AG04449 (cell line): ENCODE measurements at regions not wholly inside any gene's neighbourhood (a gene's known extent, or its start where the extent isn't known, plus 50 kb on each side); places are given as distances from the start of the nearest gene placed in this dataset.
A peak's percentile ranks its signal among the peaks of the same experiment; 100 is the strongest.

Experiments used
- CTCF ChIA-PET: fragments of 350-600 bp; formaldehyde crosslinking; extraction: SDS; loops from one replicate; lab custom pipeline; 2021; ENCODE audit warnings: antibody characterized with exemption; lab: Yijun Ruan, JAX
- POLR2A ChIA-PET: fragments of 400-600, 350-600 bp; formaldehyde crosslinking; extraction: SDS; loops from one replicate; lab custom pipeline; 2020; ENCODE audit warnings: antibody characterized with exemption, inconsistent platforms; lab: Yijun Ruan, JAX
- DNase-seq: peaks from one replicate; pipeline ENCODE4 v3.0.0-alpha.2; 2010; ENCODE audit warnings: low read depth, low spot score
- H3K4me3 ChIP-seq: 2 replicates; pipeline ENCODE4 v1.5.1; 2011; ENCODE audit warnings: low read depth, mild to moderate bottlenecking, control low read depth, low read length
- TF ChIP-seq, protein P1 (sequence below): IDR thresholded peaks from one replicate; pipeline ENCODE4 v1.5.1; 2011; ENCODE audit warnings: mild to moderate bottlenecking, moderate library complexity, low read length, control low read depth, inconsistent platforms; ENCODE audit not compliant: insufficient read depth; ENCODE audit errors: missing control alignments

DNA sequence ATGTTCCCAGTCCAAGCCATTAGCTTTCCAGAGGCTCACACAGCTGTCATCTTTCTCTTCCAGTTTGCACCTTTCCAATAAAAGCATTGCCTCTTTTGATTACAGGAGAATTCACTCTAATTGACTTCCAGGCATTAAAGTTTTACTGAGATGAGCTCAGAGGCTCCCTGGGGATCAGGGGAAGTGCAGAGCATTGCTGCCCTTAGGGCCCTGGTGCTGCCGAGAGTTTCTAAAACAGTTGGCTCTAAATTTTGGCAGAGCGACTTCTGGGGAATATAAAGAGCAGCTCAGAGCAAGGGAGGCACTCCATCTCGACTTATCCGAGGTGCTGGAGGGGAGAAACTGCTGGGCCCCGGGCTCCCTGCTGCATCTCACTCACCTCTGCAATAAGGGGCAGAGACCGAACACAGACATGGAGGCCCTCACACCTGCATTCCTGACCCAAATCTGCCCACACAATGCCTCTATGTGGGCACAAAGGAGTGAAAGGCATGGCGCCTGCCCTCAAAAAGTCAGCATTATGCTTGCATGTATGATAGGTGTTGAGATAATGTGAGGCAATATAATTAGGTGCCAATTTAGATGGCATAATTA, 61.7 kb downstream of the SCN11A start:
- no peak for DNase-seq

DNA sequence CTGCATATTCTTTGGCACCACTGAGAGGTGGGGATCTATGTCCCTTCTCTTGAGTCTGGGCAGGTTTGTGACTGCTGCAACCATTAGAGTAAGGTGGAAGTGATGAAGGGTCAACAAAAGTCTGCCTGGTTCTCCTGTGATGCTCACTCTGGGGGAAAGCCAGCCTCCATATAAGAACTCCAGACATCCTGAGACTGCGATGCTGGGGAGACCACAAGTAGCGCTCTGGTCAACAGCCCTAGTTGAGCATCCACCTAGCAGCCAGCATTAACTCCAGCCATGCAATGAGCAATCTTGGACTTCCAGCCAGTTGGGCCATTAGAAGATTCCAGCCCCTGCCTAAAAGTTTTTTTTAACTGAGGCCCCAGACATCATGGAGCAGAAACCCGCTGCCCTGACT, 62.8 kb downstream of the SCN11A start:
- POLR2A ChIA-PET = no interaction called here
- H3K4me3 ChIP-seq = no peak overlapping the region
- CTCF ChIA-PET = interaction anchor here (3.0 kb wide), 1 partner anchor 11 kb away, joined by 18 read pairs; no protein-coding TSS in a partner anchor
- TF ChIP-seq, protein P1, sequence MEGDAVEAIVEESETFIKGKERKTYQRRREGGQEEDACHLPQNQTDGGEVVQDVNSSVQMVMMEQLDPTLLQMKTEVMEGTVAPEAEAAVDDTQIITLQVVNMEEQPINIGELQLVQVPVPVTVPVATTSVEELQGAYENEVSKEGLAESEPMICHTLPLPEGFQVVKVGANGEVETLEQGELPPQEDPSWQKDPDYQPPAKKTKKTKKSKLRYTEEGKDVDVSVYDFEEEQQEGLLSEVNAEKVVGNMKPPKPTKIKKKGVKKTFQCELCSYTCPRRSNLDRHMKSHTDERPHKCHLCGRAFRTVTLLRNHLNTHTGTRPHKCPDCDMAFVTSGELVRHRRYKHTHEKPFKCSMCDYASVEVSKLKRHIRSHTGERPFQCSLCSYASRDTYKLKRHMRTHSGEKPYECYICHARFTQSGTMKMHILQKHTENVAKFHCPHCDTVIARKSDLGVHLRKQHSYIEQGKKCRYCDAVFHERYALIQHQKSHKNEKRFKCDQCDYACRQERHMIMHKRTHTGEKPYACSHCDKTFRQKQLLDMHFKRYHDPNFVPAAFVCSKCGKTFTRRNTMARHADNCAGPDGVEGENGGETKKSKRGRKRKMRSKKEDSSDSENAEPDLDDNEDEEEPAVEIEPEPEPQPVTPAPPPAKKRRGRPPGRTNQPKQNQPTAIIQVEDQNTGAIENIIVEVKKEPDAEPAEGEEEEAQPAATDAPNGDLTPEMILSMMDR = no peak
- DNase-seq = no peak

More for the DNA sequence above, 61.7 kb downstream of the SCN11A start:
- POLR2A ChIA-PET = no interaction called here
- TF ChIP-seq, protein P1 = no peak
- CTCF ChIA-PET = interaction anchor here (3.1 kb wide), 1 partner anchor 10 kb away, joined by 19 read pairs; no protein-coding TSS in a partner anchor
- no peak overlapping the region for H3K4me3 ChIP-seq

DNA sequence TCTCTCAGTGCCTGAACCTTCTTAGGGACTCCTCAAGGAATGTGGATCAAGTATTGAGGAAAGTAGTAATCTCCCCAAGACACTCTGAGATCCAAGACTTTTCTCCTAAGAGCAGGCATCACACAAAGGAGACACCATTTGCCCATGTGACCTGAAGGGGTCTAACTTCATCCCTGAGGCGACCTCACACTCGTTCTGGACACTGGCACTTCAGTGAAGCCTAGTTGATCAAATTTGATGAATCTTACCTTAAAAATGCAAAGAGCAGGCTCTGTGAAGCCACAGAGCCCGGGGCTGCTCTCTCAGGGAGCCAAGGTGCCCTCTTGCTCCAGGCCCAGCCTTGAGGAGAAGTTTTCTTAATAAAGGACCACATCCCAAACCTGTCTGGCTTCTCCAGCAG, 64.3 kb downstream of the SCN11A start:
- ChIA-PET CTCF (interaction anchor here (3.0 kb wide), 1 partner anchor 12 kb away, joined by 18 read pairs; no protein-coding TSS in a partner anchor), POLR2A (no interaction called here)
- no peak for DNase-seq
- TF ChIP-seq, protein P1 = no peak
- H3K4me3 ChIP-seq = no peak overlapping the region

DNA sequence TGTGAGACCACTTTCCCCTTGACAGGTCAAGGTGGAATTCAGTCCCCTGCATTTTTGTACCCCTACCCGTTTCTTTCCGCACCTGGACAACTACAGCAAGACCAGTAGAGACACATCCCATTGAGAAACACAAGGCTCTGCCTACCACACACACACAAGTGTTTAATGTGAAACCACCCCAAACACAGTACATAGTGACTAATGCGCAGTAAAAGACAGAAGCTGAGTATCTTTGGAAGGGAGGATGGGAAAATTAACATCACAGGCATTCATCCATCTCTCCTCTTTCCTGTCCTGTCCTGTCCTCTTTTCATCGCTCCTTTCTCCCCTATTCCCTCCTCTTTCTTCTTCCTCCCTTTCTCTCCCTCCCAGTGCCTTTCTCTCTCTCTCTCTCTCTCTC, 64.8 kb downstream of the SCN11A start:
- CTCF ChIA-PET = interaction anchor here (3.0 kb wide), 1 partner anchor 13 kb away, joined by 18 read pairs; no protein-coding TSS in a partner anchor
- H3K4me3 ChIP-seq = no peak overlapping the region
- TF ChIP-seq, protein P1 = no peak
- POLR2A ChIA-PET = no interaction called here
- no peak for DNase-seq

DNA sequence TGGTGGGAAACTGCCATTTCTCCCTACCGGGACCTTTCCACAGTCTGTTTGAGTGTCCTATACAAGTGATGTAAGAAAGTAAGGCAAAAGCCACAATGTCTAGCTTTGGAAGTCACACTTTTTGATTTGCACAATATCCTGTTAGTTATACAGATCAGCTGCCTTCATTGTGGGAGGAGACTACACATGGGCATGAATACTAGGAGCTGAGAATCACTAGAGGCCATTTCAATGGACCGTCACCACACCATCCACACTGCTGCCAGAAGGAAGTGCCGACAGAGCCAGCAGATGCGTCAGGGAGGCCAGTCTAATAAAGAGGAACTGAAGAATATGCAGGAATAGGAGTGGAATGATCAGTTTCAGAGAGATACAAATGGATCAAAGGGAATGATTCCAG, 65.8 kb downstream of the SCN11A start:
- no peak for DNase-seq
- TF ChIP-seq, protein P1 = no peak
- CTCF ChIA-PET = interaction anchor here (0.7 to 3.0 kb wide), 3 partner anchors 14 to 25 kb away, joined by 3 to 18 read pairs (median 5); no protein-coding TSS in a partner anchor
- POLR2A ChIA-PET = no interaction called here
- H3K4me3 ChIP-seq = no peak overlapping the region

DNA sequence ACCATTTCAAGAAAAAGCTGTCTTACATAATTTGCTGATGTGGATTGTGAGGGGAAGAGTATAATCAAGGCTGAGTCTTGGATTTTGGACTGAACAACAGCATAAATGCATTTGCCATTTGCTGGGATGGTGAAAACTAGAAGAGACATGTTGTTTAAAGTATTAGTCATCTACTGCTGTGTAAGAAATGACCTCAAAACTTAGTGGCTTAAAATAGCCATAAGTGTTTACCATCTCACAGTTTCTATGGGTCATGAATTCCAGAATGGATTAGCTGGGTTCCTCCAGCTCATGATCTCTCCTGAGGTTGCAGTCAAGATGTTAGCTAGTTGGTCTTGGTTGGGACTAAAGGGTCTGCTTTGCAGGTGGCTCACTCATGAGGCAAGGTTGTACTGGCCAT, 66.2 kb downstream of the SCN11A start:
- TF ChIP-seq, protein P1 = no peak
- ChIA-PET POLR2A (interaction anchor here (0.7 kb wide), 1 partner anchor 399 kb away, joined by 3 read pairs; no protein-coding TSS in a partner anchor), CTCF (interaction anchor here (0.7 to 1.1 kb wide), 2 partner anchors 14 to 24 kb away, joined by 3 to 5 read pairs; no protein-coding TSS in a partner anchor)
- no peak overlapping the region for H3K4me3 ChIP-seq
- peak; percentile 12 for DNase-seq
